GM13976 (cell line): ENCODE measurements at regions not wholly inside any gene's neighbourhood (a gene's known extent, or its start where the extent isn't known, plus 50 kb on each side); places are given as distances from the start of the nearest gene placed in this dataset.

Source experiments
- DNase-seq: peaks from one replicate; pipeline ENCODE4 v3.0.0; 2012; ENCODE audit warnings: low spot score
- in situ Hi-C: fragments of 300-500 bp; cut with MboI; formaldehyde crosslinking; loops from one replicate; pipeline ENCODE4 v1.12.0; 2022; ENCODE audit warnings: low sequenced_read_pairs, mixed read lengths, inconsistent platforms; ENCODE audit not compliant: unreplicated experiment
- TF ChIP-seq, protein P1 (sequence below): IDR thresholded peaks from 2 replicates; pipeline ENCODE4 v1.5.1; 2012; ENCODE audit warnings: borderline replicate concordance, mild to moderate bottlenecking; ENCODE audit not compliant: insufficient read depth; ENCODE audit errors: extremely low read depth, missing control alignments, control extremely low read depth

DNA sequence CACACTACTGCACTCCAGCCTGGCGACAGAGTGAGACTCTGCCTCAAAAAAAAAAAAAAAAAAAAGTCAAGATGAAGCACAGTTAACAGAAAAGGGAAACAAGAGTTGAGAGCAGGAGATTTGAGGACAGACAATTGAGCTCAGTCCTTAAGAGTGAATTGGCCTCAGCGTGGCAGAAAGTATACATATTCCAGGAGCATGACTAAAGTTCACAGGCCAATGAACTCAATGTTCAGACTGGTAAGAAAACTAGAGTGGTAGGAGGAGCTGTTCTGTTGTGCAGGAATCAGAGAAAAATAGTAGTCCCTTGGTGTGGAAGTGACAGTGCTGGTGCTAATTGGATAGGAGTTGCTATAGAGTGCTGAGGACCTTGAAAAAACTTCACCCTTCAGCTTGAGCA lies 60.0 kb downstream of the NRN1 start:
- in situ Hi-C loops, result no loop called here
- DNase-seq, result no peak

DNA sequence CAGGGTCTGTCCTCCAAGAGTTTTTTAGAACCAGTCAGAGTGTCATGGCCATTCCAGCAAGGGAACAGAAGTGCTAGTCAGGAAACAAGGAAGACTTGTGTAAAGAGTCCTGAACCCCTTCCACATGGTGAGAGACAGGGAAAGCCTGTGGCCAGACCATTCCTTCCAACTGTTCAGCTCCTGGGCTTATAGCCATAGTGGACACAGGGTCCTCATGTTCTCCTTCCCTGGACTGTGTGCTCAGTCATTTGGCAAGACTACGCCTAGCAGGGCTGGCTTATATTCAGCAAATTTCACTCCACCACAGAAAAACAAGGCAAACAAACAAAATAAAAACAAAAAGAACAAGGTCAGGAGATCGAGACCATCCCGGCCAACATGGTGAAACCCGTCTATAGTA lies 60.5 kb downstream of the NRN1 start:
- TF ChIP-seq, protein P1, sequence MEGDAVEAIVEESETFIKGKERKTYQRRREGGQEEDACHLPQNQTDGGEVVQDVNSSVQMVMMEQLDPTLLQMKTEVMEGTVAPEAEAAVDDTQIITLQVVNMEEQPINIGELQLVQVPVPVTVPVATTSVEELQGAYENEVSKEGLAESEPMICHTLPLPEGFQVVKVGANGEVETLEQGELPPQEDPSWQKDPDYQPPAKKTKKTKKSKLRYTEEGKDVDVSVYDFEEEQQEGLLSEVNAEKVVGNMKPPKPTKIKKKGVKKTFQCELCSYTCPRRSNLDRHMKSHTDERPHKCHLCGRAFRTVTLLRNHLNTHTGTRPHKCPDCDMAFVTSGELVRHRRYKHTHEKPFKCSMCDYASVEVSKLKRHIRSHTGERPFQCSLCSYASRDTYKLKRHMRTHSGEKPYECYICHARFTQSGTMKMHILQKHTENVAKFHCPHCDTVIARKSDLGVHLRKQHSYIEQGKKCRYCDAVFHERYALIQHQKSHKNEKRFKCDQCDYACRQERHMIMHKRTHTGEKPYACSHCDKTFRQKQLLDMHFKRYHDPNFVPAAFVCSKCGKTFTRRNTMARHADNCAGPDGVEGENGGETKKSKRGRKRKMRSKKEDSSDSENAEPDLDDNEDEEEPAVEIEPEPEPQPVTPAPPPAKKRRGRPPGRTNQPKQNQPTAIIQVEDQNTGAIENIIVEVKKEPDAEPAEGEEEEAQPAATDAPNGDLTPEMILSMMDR, result no peak
- in situ Hi-C loops, result no loop called here
- no peak for DNase-seq

More for the DNA sequence above, 60.0 kb downstream of the NRN1 start:
- TF ChIP-seq, protein P1, result no peak

DNA sequence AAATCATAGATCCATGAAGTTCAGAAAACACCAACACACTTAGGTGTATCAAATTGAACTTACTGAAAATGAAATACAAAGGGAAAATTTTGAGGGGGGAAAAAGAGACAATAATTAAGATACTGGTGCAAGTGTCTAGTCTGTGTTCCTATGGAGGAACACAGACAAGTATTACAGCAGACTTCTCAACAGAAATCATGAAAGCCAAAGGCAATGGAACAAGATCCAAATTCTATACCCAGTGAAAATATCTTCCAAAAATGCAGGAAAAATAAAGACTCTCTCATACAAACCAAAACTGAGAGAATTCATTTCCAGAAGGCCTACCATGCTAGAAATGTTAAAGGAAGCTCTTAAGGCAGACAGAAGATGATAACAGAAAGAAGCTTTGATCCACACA lies 63.1 kb downstream of the NRN1 start:
- TF ChIP-seq, protein P1, result no peak
- DNase-seq, result no peak
- in situ Hi-C loops, result no loop called here

DNA sequence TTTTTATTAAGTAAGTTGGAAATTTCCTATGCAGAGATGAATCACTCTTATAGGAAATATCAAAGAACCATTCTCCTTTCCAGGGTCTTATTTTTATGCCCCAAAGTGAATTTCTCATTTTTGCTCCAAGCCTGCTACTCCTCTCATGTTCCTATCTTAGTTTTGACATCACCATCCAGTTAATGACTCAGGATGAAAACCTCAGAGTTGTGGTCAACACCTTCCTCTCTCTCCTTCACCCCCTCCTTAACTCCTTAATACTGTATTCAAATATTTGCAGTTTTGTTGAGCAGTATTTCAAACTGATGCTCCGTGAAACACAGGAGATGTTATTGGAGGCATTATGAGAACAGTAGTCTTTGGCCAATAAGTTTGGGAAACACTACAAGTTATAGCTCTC lies 64.1 kb downstream of the NRN1 start:
- TF ChIP-seq, protein P1, result no peak
- no peak for DNase-seq
- in situ Hi-C loops, result no loop called here

DNA sequence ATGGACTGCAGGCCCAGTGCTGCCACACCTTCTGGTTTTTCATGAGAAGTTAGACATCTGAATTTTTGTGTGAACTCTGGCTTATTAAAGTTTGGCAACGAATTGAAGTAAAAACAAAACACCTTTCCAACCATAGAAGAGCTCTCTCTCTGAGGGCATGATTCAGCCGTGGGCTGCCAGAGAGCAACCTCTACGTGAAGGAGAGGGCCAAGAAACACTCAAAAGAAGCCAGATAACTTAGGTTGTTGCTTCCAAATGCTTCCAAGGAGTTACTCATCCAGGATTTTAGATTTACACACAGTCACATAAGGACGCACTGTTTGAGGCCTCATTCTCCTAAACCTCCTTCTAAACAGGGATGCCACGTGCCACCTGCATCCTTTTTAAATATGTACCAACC lies 65.5 kb downstream of the NRN1 start:
- in situ Hi-C loops, result no loop called here
- TF ChIP-seq, protein P1, result no peak
- DNase-seq, result no peak

DNA sequence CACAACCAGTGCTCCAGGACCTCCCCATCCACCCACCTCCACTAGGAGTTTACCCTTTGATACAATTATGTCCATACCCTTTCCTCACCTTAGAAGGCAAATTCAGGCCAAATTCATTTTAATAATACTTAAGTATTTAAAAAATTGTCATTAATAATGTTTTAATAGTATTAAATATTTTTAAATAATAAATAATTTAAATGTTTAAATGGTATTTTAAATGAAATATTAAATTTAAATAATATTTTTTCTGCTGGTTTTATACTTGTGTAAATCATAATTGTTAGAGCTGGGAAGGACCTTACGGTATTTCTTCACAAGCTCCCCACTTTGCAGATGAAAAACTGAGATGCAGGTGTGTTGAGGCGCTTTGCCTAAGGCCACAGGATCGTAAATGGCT lies 67.8 kb downstream of the NRN1 start:
- TF ChIP-seq, protein P1, result no peak
- in situ Hi-C loops, result no loop called here
- DNase-seq, result no peak
